ENCODE measurements at regions not wholly inside any gene's neighbourhood (a gene's known extent, or its start where the extent isn't known, plus 50 kb on each side); places are given as distances from the start of the nearest gene placed in this dataset.

DNA sequence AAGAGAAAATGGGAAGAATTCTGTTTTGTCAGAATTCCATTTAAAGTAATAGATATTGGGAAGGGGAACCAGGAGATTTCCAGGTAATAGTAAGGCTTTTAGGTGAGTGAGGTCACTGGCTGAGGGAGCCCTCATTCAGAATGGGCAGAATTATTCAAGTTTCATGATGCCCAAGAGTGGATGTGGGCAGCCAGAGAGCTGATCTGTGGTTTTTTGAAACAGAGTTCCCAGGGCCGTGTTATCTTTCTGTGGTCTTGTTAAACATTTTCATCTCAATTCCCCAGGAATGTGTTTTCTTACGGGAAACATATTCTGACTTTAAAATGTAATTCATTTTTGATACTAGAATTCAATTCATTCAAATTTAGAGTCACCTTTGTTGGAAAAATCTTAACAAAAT is 182.0 kb upstream of the AADAT start:
- Histone ChIP-seq H3K4me1 (replicated peaks in 1 of 2; ENCODE audit: control insufficient read depth in 2 of 2, insufficient read depth in 2 of 2, low read length in 2 of 2) (no peaks in the 10 kb centered on the region), H4K20me1 (replicated peaks; ENCODE audit: control insufficient read depth, insufficient read depth, low read length) (no peaks in the 10 kb centered on the region), H3K9ac (ENCODE audit: insufficient read depth in 1 of 2, low read depth in 2 of 2, low read length in 2 of 2) (no peak overlapping the region), H3K4me2 (ENCODE audit: insufficient read depth, low read length) (no peak overlapping the region), H3K27ac (ENCODE audit: extremely low read depth, low read depth, low read length) (no peak overlapping the region), H3K27me3 (ENCODE audit: control insufficient read depth in 2 of 2, insufficient read depth in 2 of 2, low read length in 2 of 2) (no peaks in the 10 kb centered on the region), H2AFZ (ENCODE audit: low read depth, low read length) (no peak overlapping the region), H3K79me2 (ENCODE audit: control insufficient read depth, insufficient read depth, low read length) (no peaks in the 10 kb centered on the region), H3K9me1 (ENCODE audit: control insufficient read depth, insufficient read depth, low read length) (no peaks in the 10 kb centered on the region), H3K4me3 (no peak overlapping the region), H3K36me3 (ENCODE audit: control insufficient read depth, insufficient read depth, low read length) (no peaks in the 10 kb centered on the region), H3K9me3 (replicated peaks; ENCODE audit: control insufficient read depth, insufficient read depth, low read depth, low read length) (no peaks in the 10 kb centered on the region)
- in situ Hi-C loops (cut with MboI), result no loop called here
- DNase-seq (ENCODE audit: extremely low read depth in 1 of 4, low spot score in 3 of 4) (no peak), FAIRE-seq (no peak), ATAC-seq (no peak)
- intact Hi-C loops (cut with micrococcal nuclease), result no loop called here
- CTCF ChIA-PET (ENCODE audit: low intra/inter-chr PET ratio), result no interaction called here
- POLR2A ChIA-PET, result interaction anchor here (0.7 kb wide), 1 partner anchor 16 kb away, joined by 3 read pairs; no protein-coding TSS in a partner anchor
- 0% methylated on average over 2 of the region's 2 CpGs for WGBS (ENCODE audit: insufficient coverage, low coverage, missing lambda C conversion rate)
- no TSS peak for BruUV-seq (replicated peaks)
- TF ChIP-seq HNRNPH1 (optimal IDR thresholded peaks at IDR 0.05; ENCODE audit: low read depth, low read length) (no peak), NFE2 (IDR thresholded peaks at IDR 0.05; ENCODE audit: low read depth) (no peak), ZNF143 (CRISPR knock-in tag; IDR thresholded peaks at IDR 0.05) (no peak), SLC30A9 (CRISPR knock-in tag; IDR thresholded peaks at IDR 0.05) (no peak), JUND (IDR thresholded peaks at IDR 0.05; ENCODE audit: borderline replicate concordance, low read depth, low read length) (no peak), JUND (tag; IDR thresholded peaks at IDR 0.05; ENCODE audit: borderline replicate concordance, low read depth, low read length) (no peak), POLR3G (IDR thresholded peaks at IDR 0.05; ENCODE audit: extremely low read depth, insufficient read length, insufficient replicate concordance) (no peak), NFATC3 (IDR thresholded peaks at IDR 0.05) (no peak), ZNF75A (CRISPR knock-in tag; IDR thresholded peaks at IDR 0.05) (no peak), EWSR1 (IDR thresholded peaks at IDR 0.05; ENCODE audit: borderline replicate concordance, low read depth, partially characterized antibody) (no peak), ZC3H8 (IDR thresholded peaks at IDR 0.05) (no peak), HCFC1 (IDR thresholded peaks at IDR 0.05; ENCODE audit: low read depth, low read length) (no peak), TGIF2 (CRISPR knock-in tag; IDR thresholded peaks at IDR 0.05) (no peak), BRCA1 (IDR thresholded peaks at IDR 0.05) (no peak), BRCA1 (CRISPR knock-in tag; IDR thresholded peaks at IDR 0.05) (no peak), BMI1 (IDR thresholded peaks at IDR 0.05; ENCODE audit: low read length) (no peak)
- TF ChIP-seq, protein P1, sequence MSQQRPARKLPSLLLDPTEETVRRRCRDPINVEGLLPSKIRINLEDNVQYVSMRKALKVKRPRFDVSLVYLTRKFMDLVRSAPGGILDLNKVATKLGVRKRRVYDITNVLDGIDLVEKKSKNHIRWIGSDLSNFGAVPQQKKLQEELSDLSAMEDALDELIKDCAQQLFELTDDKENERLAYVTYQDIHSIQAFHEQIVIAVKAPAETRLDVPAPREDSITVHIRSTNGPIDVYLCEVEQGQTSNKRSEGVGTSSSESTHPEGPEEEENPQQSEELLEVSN (IDR thresholded peaks at IDR 0.05; ENCODE audit: borderline replicate concordance in 1 of 2, extremely low read depth in 1 of 2, insufficient read depth in 1 of 2, insufficient read length in 1 of 2, low read depth in 1 of 2, low read length in 1 of 2, poor library complexity in 1 of 2, severe bottlenecking in 1 of 2), result no peak
- TF ChIP-seq, protein P2, sequence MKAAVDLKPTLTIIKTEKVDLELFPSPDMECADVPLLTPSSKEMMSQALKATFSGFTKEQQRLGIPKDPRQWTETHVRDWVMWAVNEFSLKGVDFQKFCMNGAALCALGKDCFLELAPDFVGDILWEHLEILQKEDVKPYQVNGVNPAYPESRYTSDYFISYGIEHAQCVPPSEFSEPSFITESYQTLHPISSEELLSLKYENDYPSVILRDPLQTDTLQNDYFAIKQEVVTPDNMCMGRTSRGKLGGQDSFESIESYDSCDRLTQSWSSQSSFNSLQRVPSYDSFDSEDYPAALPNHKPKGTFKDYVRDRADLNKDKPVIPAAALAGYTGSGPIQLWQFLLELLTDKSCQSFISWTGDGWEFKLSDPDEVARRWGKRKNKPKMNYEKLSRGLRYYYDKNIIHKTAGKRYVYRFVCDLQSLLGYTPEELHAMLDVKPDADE (conservative IDR thresholded peaks at IDR 0.05; ENCODE audit: control insufficient read depth, low read depth, low read length), result no peak
- TF ChIP-seq, protein P3, sequence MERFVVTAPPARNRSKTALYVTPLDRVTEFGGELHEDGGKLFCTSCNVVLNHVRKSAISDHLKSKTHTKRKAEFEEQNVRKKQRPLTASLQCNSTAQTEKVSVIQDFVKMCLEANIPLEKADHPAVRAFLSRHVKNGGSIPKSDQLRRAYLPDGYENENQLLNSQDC (CRISPR knock-in tag; IDR thresholded peaks at IDR 0.05), result no peak
- TF ChIP-seq, protein P4, sequence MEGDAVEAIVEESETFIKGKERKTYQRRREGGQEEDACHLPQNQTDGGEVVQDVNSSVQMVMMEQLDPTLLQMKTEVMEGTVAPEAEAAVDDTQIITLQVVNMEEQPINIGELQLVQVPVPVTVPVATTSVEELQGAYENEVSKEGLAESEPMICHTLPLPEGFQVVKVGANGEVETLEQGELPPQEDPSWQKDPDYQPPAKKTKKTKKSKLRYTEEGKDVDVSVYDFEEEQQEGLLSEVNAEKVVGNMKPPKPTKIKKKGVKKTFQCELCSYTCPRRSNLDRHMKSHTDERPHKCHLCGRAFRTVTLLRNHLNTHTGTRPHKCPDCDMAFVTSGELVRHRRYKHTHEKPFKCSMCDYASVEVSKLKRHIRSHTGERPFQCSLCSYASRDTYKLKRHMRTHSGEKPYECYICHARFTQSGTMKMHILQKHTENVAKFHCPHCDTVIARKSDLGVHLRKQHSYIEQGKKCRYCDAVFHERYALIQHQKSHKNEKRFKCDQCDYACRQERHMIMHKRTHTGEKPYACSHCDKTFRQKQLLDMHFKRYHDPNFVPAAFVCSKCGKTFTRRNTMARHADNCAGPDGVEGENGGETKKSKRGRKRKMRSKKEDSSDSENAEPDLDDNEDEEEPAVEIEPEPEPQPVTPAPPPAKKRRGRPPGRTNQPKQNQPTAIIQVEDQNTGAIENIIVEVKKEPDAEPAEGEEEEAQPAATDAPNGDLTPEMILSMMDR (IDR thresholded peaks at IDR 0.05 in 2 of 3, conservative IDR thresholded peaks at IDR 0.05 in 1 of 3; ENCODE audit: insufficient read depth in 2 of 3, low read depth in 1 of 3, low read length in 3 of 3), result no peak

All from K562 (cell line).